Esophagus squamous epithelium (tissue), 4 donors: ENCODE measurements at regions not wholly inside any gene's neighbourhood (a gene's known extent, or its start where the extent isn't known, plus 50 kb on each side); places are given as distances from the start of the nearest gene placed in this dataset.

ENCODE experiments used
- CTCF ChIP-seq, 6 experiments: fragments of 450-650 bp in 4 of 6; fragments of 200-600 bp in 2 of 6; sonication (generic) in 2 of 6; IDR thresholded peaks; one replicate each; pipeline ENCODE4 v1.5.1; 2016 to 2019; ENCODE audit warnings: antibody characterized with exemption in 6 of 6, mild to moderate bottlenecking in 4 of 6, moderate library complexity in 4 of 6
- POLR2A ChIP-seq, 4 donors: fragments of 450-650 bp; IDR thresholded peaks; one replicate each; pipeline ENCODE4 v1.6.1; 2017; ENCODE audit warnings: antibody characterized with exemption in 4 of 4, mild to moderate bottlenecking in 4 of 4, moderate library complexity in 3 of 4

- TF ChIP-seq POLR2A (IDR thresholded peaks at IDR 0.05) (no peak), CTCF (IDR thresholded peaks at IDR 0.05) (no peak)
Measured at GRCh38 chr1:93811326-93812065, 67.5 kb downstream of the DNTTIP2 start.
